Right kidney (tissue), 1 donor: ENCODE measurements at regions not wholly inside any gene's neighbourhood (a gene's known extent, or its start where the extent isn't known, plus 50 kb on each side); places are given as distances from the start of the nearest gene placed in this dataset.

Experiments used
- DNase-seq: peaks from one replicate; pipeline ENCODE4 v3.0.0-alpha.2; 2016

DNA sequence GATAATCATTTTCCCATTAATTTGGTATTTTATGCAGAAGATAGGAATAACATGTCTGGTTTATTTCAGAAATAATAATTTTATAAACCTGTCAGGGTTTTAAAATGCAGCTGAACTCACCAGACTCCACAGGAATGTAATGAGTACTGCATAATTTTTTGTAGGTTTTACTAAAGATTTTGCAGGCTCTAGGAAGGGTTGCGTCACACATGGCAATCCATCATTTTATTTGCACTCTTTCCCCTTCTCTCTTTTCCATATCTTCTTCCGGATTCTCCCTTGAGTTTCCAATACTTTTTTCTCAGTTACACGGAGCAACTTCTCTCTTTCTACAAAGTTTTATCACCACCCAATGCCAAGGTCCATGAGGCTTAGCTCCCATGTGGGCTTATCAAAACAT, 234.7 kb downstream of the NFKBIZ start:
- no peak for DNase-seq

DNA sequence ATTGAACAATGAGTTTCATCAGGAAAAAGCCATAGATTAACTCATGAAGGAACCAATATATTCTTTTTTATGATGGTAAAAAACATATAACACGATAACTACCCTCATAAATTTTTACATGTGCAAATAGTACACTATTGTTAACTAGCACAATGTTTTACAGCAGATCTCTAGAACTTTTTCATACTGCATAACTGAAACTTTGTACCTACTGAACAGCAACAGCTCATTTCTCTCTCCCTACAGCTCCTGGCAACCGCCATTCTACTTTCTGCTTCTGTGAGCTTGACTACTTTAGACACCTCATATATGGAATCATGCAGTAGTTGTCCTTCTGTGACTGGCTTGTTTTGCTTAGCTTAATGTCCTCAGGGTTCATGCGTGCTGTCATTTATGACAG, 235.4 kb downstream of the NFKBIZ start:
- DNase-seq, result no peak

- DNase-seq, result no peak
These were observed 236.3 kb downstream of the NFKBIZ start for GRCh38 chr3:102085431-102086176.

DNA sequence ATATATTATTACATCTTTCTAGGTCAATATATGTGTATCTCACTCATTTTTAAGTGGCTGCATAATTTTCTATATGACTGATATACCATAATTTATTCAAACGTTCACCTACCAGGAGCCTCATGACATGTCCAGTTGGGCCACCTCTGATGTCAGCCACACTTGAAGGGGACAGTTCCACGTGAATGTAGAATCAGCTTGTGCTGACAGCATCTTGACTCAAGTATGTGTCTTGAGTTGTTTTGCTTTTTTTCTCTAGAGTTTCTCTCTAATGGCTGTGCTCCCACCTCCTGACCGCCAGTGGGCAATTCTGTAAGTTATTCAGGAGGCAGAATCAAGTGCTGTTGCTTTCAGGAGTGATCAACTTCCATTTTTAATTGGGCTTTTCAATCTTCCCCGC, 237.9 kb downstream of the NFKBIZ start:
- DNase-seq, result no peak

DNA sequence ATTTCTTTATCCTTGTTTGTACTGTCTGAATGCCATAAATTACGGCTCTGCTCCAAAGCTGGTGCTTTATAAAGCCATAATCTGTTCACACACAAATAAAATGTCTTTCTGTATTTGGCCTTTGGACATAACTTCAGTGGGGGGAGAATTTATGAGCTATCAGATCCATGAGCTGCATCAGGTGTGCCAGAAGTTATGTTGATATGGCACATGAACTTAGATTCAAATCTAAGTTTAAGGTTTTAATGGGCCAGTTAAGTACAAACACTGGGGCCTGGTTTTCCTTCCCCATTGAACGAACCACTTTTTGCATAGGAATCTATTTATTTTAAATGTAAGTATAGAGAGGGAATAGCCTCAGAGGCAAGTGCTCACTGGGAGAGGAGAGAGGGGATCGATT, 239.9 kb downstream of the NFKBIZ start:
- DNase-seq, result no peak

GRCh38 chr3:102089904-102090720, 240.8 kb downstream of the NFKBIZ start:
- no peak for DNase-seq

DNA sequence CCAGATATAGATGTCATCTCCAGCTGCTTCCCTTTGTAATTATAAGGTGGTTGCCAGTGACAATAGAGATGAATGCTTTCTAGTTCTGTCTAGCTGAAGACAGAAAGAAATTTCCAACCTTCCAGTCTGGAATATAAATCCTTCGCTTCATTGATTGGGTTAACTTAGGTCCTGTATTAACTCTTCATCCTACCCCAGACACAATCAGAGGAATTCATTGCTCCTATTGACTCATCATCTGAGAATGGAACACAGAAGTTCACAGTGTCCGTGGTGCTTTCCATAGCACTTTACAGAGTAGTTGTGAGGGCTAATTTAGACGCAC, 241.4 kb downstream of the NFKBIZ start:
- no peak for DNase-seq

- DNase-seq, result no peak
These were observed 242.0 kb downstream of the NFKBIZ start for GRCh38 chr3:102091358-102091757.

GRCh38 chr3:102092617-102093466, 243.5 kb downstream of the NFKBIZ start:
- DNase-seq, result no peak

DNA sequence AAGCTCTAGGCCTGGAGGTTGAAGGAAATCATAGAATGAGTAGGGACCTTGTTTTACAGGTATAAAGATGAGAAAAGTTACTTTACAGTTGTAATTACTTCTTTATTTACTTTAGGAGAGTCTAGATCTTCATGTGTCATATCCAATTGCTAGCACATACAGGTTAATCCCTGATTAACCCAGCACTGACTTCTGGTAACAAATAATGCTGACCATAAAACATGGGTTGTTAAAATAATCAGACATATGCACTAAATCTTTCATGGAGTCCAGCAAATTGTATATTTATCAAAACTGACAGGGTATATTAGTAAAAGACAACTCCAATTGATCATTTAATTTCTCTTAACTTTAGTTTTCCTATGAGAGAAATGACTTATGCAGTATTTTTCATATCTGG, 245.2 kb downstream of the NFKBIZ start:
- DNase-seq, result no peak

DNA sequence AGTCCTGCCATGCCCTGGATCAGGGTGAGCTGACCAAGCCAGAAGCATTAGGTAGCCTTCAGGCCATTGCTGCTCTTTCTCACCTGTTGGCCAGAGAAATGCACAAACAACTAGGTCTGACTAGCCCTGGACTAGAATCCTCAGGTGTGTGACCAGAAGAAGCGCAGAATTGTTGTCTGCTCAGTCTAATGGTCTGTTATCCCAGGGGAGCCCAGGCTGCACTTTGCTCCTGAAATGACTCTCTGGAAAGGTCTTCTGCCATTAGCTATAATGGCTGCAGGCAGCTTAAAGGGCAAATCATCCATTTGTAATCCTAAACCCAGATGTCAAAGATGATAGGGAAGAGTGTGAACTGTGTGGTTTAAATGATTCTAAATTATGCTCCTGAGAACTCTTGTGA, 246.1 kb downstream of the NFKBIZ start:
- DNase-seq, result no peak

GRCh38 chr3:102096066-102096465, 246.8 kb downstream of the NFKBIZ start:
- DNase-seq, result no peak

DNA sequence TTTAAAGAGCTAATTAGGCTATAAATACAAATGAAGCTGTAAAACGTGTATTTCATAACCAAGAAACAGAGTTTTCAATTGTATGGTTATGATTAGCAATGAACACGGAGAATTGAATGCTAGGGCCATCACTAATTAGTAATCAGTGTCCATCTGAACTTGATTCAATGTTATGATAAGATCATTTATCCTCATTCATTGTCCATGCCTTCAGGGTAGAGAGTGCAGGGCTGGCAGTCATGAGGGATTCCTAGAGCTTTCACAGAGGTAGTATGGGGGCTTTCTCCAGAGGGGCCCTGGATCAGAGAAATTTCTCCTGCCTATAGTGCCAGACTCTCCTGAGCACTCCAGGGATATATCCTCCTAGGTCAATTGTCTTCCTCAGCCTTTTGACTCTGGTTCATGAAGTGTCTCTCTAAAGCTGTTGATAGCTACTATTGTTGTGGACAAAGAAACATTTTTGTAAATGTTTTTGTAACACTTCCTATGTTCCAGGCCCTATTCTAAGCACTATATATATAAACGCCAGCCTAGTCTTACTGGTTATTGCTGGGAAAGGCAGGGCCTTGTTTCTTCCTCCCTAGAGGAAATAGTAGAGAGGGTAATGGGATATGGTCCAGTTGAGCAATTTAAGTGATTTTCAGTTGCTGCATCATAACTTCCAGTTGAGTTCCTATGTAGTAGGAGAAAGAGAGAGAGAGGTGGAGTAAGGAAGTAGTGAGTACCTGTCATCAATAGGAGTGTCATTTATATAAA, 249.0 kb downstream of the NFKBIZ start:
- no peak for DNase-seq

DNA sequence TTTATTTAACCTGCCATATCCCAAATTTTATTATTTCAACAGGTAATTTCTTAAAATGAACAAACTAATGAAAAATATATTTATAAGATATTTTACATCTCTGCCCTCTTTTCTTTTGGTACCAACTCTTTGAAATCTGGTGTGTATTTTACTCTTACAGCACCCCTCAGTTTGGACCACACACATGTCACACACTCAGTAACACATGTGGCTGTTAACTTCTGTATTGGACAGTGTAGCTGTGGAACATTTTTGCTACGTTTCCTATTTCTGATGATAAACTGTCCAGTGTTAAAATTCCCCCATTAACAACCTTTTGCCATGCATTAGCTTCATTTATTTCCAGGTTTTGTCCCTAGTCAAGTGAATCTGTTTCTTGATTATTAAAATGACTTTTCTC, 250.6 kb downstream of the NFKBIZ start:
- no peak for DNase-seq

GRCh38 chr3:102102394-102102793, 253.1 kb downstream of the NFKBIZ start:
- DNase-seq, result no peak

GRCh38 chr3:102104033-102104432, 254.7 kb downstream of the NFKBIZ start:
- no peak for DNase-seq

DNA sequence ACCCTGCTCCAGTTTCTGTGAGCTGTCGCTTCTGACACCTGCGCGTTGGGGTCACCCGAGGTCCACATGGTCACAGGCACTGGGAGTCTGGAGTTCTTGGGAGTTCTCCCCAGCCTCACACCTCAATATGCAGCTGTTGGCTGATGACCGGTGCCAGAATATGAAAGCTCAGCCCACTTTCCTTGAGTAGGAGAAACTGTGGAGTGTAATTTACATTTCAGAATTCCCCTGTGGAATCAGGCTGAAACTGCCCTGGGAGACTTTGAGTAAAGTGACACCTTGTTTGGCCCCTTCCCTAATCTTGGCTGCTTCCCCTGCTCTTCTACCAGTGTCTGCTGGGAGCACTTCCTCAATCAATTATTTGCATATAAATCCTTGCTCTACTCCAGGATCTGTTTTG, 255.9 kb downstream of the NFKBIZ start:
- no peak for DNase-seq

DNA sequence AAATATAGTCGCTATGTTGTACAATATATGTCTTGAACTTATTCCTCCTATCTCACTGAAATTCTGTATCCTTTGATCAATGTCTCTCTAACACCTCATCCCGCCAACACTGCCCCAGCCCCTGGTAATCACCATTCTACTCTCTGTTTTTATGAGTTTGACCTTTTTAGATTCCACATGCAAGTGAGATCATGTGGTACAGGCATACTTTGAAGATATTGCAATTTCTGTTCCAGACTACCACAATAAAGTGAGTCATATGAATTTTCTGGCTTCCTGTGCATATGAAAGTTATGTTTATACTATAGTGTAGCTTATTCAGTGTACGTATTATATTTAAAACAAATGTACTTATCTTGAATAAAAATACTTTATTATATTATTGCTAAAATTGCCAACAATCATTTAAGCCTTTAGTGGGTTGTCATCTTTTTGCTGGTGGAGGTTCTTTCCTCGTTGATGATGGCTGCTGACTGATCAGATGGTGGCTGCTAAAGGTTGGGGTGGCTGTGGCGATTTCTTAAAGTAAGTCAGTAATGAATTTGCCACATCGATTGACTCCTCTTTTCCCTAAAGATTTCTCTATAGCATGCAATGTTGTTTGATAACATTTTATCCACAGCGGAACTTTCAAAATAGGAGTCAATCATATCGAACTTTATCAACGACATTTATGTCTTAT, 257.2 kb downstream of the NFKBIZ start:
- DNase-seq, result no peak

GRCh38 chr3:102112704-102113230, 263.5 kb downstream of the NFKBIZ start:
- no peak for DNase-seq

DNA sequence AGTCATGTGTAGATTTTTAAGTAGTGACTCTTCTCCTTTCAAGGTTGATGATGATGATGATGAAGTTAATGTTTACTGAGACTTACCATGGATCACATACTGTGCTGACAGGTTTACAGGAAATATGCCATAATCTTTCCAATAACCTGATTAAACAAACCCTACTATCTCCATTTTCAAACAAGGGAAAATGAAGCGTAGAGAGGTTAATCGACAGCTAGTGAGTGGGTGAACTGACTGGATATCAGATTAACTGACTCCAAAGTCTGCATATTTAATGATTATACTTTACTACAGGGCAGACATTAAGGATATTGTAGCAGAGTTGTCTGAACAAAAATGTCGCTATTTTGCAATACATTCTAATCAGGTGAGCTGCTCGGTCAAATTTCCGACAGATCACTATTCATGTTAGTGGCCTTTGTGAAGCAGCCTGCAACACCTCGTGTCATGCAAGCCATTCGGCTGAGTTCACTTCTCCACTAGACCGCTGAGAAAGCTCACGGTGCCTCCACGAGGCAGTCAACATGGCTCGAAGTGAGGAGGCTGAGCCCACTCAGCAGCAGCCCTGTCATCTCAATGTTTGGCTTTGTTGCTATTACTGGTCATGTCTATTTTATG, 264.2 kb downstream of the NFKBIZ start:
- DNase-seq, result no peak
